AG09319 (cell line): ENCODE measurements at regions not wholly inside any gene's neighbourhood (a gene's known extent, or its start where the extent isn't known, plus 50 kb on each side); places are given as distances from the start of the nearest gene placed in this dataset.

ENCODE experiments used
- DNase-seq: peaks from one replicate; pipeline ENCODE4 v3.0.0-alpha.2; 2010; ENCODE audit warnings: low read depth; ENCODE audit errors: extremely low read depth
- TF ChIP-seq, protein P1 (sequence below): IDR thresholded peaks from 2 replicates; pipeline ENCODE4 v1.5.1; 2011; ENCODE audit warnings: low read depth, mild to moderate bottlenecking, inconsistent platforms, low read length, moderate library complexity

GRCh38 chr3:182668974-182669373 lies 124.3 kb upstream of the ATP11B start:
- DNase-seq: no peak

DNA sequence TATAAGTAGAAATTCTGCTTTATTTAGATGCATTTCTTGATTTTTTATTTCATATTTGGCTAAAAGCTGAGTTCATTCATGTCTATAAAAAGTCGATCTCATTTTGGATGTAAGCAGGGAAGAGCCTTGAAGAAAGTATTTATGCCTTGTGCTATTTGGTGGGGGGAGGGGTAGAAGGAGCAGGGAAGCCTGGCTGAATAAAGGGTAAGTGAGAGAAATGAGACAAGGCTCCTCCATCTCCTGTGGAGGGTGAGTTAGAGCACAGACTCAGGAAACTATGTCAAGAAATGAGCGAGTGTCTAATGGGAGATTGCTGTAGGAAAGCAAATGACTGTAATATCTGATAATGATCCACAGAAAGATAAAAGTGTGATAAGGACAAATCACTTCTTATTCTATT lies 121.8 kb upstream of the ATP11B start:
- DNase-seq: no peak
- TF ChIP-seq, protein P1, sequence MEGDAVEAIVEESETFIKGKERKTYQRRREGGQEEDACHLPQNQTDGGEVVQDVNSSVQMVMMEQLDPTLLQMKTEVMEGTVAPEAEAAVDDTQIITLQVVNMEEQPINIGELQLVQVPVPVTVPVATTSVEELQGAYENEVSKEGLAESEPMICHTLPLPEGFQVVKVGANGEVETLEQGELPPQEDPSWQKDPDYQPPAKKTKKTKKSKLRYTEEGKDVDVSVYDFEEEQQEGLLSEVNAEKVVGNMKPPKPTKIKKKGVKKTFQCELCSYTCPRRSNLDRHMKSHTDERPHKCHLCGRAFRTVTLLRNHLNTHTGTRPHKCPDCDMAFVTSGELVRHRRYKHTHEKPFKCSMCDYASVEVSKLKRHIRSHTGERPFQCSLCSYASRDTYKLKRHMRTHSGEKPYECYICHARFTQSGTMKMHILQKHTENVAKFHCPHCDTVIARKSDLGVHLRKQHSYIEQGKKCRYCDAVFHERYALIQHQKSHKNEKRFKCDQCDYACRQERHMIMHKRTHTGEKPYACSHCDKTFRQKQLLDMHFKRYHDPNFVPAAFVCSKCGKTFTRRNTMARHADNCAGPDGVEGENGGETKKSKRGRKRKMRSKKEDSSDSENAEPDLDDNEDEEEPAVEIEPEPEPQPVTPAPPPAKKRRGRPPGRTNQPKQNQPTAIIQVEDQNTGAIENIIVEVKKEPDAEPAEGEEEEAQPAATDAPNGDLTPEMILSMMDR: no peak

More at GRCh38 chr3:182668974-182669373, 124.3 kb upstream of the ATP11B start:
- TF ChIP-seq, protein P1: no peak

- DNase-seq: no peak
- TF ChIP-seq, protein P1: no peak
Observed at GRCh38 chr3:182671942-182672341, 121.4 kb upstream of the ATP11B start.

DNA sequence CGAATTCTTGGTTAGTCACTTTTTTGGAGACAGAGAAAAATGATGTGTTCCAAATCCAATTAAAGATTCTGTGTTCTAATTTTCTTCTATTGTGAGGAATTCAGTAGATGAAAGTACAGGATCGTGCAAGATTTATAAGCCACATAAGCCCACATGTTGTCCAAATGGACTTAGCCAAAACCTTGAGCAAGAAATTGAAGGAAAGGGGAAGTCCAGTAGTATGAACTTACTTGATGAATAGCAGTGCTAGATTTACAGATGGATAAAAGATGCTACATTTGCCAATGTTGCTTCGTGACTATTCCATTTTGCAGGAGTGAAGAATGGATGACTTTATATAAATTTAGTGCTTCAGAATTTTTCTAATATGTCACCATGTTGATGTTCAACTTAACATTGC lies 120.0 kb upstream of the ATP11B start:
- DNase-seq: no peak
- TF ChIP-seq, protein P1: no peak

DNA sequence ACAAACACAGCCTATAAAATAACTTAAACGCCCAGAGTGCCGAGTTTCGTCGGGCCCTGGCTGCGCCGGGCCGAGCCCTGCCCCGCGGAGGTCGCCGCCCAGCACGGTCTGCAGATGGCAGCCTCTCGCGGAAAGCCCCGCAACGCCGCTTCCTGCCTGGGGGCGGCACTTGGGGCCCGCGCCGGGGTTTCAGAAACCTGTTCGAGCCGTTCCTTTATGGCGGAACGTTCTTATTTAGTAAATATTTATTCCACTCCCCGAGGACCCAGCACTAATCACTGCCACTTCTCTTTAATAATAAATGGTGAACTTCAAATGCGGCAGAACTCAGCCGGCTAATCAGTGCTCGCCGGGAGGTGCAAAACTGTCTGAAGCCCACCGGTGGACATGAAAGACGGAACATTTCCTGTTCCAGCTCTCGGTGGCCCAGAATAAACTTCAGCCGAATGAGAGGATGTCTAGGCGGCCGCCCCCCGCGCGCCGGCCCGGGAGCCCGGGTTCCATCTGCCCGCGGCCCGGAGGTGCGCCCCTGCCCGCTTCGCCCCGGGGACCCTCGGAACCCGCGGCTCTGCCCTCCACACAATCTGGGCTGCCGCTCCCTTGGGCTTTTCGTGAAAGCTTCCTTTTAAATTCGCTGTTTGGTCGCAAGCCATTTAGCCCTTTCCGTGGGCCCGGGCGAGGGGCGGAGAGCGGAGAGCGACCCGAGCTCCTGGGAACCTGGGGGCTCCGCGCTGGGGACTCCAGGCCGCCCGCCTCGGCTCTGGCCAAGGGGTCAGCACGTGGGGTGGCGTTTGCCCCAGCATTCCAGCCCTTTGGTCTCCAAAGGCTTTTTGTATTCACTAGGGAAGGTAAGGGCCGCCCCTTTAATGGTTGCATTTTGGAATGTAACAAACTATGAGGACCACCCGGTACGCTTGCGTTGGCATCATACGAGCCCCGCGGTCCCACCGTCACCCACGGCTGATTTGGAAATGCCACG lies 110.8 kb upstream of the ATP11B start:
- no peak for DNase-seq
- TF ChIP-seq, protein P1: peak; percentile 14

DNA sequence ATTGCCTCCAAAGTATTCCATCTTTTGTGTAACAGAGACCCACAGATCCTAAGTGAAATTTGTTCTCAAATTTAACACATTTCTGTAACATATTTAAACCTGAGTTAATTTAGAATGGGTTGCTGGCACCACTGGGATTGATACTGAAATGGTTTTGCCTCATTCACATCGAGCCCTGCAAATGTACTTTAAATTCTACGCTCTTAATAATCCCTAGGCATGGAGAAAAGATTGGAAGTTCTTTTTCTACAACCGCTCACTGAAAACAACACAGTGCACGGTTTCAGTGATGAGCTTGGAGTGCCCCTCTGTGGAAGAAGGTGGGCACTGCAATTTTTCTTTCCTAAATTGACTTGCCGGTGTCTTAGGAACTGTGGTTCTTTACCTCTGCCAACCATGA lies 109.9 kb upstream of the ATP11B start:
- TF ChIP-seq, protein P1: peak; percentile 96

GRCh38 chr3:182683858-182684257 lies 109.4 kb upstream of the ATP11B start:
- DNase-seq: no peak
- TF ChIP-seq, protein P1: no peak

More for the DNA sequence above, 109.9 kb upstream of the ATP11B start:
- peak; percentile 27 for DNase-seq
